Ishikawa (cell line): ENCODE measurements at regions not wholly inside any gene's neighbourhood (a gene's known extent, or its start where the extent isn't known, plus 50 kb on each side); places are given as distances from the start of the nearest gene placed in this dataset.

Experiments
- CEBPB ChIP-seq: IDR thresholded peaks from 2 replicates; pipeline ENCODE4 v1.6.1; 2012
- CREB1 ChIP-seq: IDR thresholded peaks from 2 replicates; pipeline ENCODE4 v1.6.1; 2012; ENCODE audit warnings: low read depth
- EGR1 ChIP-seq: IDR thresholded peaks from 2 replicates; pipeline ENCODE4 v1.6.1; 2012
- EP300 ChIP-seq: IDR thresholded peaks from 2 replicates; pipeline ENCODE4 v1.6.1; 2012; ENCODE audit warnings: borderline replicate concordance
- FOXM1 ChIP-seq: IDR thresholded peaks from 2 replicates; pipeline ENCODE4 v1.6.1; 2012; ENCODE audit warnings: low read depth, borderline replicate concordance
- NFIC ChIP-seq: IDR thresholded peaks from 2 replicates; pipeline ENCODE4 v1.6.1; 2012
- RAD21 ChIP-seq: IDR thresholded peaks from 2 replicates; pipeline ENCODE4 v1.6.1; 2012; ENCODE audit warnings: low read depth
- TAF1 ChIP-seq: IDR thresholded peaks from 2 replicates; pipeline ENCODE4 v1.6.1; 2012; ENCODE audit warnings: low read depth, mild to moderate bottlenecking
- TCF12 ChIP-seq: IDR thresholded peaks from 2 replicates; pipeline ENCODE4 v1.6.1; 2012; ENCODE audit warnings: low read depth
- TEAD4 ChIP-seq: IDR thresholded peaks from 2 replicates; pipeline ENCODE4 v1.6.1; 2012
- YY1 ChIP-seq: IDR thresholded peaks from 2 replicates; pipeline ENCODE4 v1.6.1; 2012; ENCODE audit warnings: low read depth
- ZBTB7A ChIP-seq: IDR thresholded peaks from 2 replicates; pipeline ENCODE4 v1.6.1; 2012; ENCODE audit warnings: low read depth
- TF ChIP-seq, protein P1 (sequence below): IDR thresholded peaks from 2 replicates; pipeline ENCODE4 v1.6.1; 2012
- TF ChIP-seq, protein P2 (sequence below): IDR thresholded peaks from 2 replicates; pipeline ENCODE4 v1.6.1; 2012; ENCODE audit warnings: low read depth, mild to moderate bottlenecking
- TF ChIP-seq, protein P3 (sequence below): IDR thresholded peaks from 2 replicates; pipeline ENCODE4 v1.6.1; 2012

DNA sequence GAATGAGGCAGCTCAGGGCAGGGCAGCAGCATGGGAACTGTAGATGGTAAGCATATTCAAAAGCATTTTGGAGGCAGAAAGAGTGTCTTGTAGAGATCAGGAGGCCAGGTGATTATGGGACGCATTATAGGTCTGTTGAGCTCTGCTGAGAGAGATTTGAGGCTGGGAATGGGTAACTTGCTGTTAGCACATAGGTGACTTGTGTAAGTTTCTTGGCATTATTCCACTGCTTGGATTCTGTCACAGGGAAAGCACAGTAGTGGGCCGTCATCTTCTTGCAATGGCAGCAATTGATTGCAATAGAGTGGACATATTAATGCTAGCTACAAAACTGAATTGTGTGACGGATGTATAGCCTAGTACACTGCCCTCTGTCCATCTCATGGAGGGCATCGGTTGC lies 434.3 kb upstream of the IGFBP3 start:
- TF ChIP-seq, protein P1, sequence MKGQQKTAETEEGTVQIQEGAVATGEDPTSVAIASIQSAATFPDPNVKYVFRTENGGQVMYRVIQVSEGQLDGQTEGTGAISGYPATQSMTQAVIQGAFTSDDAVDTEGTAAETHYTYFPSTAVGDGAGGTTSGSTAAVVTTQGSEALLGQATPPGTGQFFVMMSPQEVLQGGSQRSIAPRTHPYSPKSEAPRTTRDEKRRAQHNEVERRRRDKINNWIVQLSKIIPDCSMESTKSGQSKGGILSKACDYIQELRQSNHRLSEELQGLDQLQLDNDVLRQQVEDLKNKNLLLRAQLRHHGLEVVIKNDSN = no peak
- TF ChIP-seq FOXM1 (no peak), RAD21 (no peak), EP300 (no peak), YY1 (no peak), TAF1 (no peak), TEAD4 (no peak), NFIC (no peak), CREB1 (no peak), TCF12 (no peak), CEBPB (no peak)
- TF ChIP-seq, protein P2, sequence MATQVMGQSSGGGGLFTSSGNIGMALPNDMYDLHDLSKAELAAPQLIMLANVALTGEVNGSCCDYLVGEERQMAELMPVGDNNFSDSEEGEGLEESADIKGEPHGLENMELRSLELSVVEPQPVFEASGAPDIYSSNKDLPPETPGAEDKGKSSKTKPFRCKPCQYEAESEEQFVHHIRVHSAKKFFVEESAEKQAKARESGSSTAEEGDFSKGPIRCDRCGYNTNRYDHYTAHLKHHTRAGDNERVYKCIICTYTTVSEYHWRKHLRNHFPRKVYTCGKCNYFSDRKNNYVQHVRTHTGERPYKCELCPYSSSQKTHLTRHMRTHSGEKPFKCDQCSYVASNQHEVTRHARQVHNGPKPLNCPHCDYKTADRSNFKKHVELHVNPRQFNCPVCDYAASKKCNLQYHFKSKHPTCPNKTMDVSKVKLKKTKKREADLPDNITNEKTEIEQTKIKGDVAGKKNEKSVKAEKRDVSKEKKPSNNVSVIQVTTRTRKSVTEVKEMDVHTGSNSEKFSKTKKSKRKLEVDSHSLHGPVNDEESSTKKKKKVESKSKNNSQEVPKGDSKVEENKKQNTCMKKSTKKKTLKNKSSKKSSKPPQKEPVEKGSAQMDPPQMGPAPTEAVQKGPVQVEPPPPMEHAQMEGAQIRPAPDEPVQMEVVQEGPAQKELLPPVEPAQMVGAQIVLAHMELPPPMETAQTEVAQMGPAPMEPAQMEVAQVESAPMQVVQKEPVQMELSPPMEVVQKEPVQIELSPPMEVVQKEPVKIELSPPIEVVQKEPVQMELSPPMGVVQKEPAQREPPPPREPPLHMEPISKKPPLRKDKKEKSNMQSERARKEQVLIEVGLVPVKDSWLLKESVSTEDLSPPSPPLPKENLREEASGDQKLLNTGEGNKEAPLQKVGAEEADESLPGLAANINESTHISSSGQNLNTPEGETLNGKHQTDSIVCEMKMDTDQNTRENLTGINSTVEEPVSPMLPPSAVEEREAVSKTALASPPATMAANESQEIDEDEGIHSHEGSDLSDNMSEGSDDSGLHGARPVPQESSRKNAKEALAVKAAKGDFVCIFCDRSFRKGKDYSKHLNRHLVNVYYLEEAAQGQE = no peak
- TF ChIP-seq, protein P3, sequence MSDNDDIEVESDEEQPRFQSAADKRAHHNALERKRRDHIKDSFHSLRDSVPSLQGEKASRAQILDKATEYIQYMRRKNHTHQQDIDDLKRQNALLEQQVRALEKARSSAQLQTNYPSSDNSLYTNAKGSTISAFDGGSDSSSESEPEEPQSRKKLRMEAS = no peak

DNA sequence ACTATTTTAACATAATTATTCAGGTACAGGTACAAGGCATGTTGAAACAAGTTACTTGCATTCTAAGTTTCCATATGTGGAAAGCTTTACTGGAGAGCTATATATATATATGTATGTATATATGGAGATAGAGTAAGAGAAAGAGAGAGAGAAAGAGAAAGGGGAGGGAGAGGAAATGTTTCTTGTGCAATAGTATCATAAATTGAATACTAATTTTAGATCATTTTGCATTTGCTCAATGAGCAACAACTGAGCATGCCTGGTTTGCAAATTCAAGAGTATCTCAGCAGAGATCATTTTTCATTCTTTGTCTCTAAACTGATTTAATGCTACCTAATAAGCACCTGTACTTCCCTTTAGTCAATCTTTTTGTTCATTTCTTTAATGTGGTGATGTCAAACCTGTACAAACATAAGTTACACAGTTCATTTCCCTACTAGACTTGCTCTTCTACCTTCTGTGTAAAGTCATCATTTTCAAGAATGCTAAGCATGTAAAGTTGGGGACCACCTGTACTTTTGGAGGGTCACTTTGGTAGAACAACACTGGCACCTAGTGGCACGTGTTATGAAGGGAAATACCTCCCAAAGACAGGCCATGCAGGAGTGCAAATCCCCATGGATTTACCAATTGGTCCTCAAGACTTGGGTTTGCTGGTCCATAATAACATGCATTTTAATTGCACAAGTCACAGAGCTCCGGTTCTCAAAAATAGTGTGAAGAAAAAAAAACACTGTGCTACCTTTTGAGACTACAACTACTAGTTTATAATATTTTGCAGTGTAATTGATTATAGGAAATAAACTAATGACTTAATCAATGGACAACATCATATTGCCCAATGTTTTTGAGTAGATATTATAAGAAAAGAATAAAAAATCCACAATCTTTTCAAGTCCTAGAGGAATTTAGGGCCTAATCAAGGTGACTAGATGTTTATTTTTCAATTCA lies 431.2 kb upstream of the IGFBP3 start:
- TF ChIP-seq, protein P3 = peak; percentile 38; the same call in 1 of the 2 replicates
- TF ChIP-seq TCF12 (no peak), TEAD4 (peak; percentile 84), RAD21 (peak; percentile 98)

DNA sequence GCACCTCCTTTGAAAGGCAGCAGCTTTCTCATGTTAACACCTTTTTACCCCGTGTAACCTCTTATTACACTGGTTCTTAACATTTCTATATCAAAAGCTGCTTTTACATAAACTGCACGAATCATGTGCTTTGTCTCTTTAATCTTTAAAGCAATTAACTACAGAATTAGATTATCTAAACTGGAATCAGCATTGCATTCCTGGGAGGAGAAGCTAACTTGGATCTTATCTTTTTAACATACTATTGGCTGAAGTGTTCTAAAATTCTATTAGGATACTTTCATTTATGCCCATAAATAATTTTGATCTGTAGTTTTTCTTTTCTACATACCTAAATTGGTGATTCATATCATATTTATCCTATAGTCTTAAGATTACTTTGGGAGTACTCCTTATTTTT lies 428.4 kb upstream of the IGFBP3 start:
- TF ChIP-seq YY1 (no peak), CEBPB (no peak), RAD21 (no peak), TCF12 (no peak), TAF1 (no peak), NFIC (no peak), ZBTB7A (no peak), EP300 (no peak), CREB1 (no peak), TEAD4 (no peak), FOXM1 (no peak), EGR1 (no peak)
- TF ChIP-seq, protein P2 = no peak
- TF ChIP-seq, protein P3 = no peak
- TF ChIP-seq, protein P1 = no peak

DNA sequence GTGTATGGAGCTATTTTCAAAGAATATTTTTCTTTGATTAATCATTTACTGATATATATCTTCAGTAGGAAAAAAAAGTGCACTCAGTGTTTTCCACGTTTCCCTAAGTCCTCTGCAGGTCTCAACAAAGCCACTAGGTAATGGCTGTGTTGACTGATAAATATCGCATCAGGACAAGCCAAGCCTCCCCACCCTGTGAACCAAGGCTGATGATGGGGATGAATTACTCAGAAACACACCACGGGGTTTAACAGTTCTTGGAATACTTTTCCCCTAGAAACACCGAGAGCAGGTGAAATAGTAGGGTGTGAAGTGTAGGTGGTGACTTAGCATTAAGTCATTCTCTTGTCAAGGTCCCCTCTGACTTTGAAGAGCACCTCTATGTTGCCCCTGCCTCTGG lies 423.5 kb upstream of the IGFBP3 start:
- TF ChIP-seq NFIC (no peak), RAD21 (no peak), CEBPB (no peak)

DNA sequence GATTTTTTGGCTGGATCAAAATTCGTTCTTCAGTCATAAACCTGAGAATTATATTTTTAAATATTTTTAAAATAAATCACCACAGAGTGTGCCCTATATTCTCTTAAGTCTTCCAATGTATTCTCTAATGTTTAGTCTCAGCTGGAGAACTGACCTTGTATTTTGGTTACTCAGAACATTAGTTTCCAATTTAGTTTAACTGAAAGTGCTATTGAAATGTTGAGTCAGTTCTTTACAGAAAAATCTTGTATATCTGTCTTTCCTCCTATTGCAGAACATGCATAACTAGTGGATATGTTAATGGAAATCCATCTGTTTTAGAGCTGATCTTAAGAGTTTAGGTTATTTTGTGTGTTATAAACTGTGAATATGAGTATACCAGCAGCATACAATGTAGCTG lies 422.7 kb upstream of the IGFBP3 start:
- TF ChIP-seq CEBPB (no peak), RAD21 (no peak), NFIC (no peak), CREB1 (no peak)

DNA sequence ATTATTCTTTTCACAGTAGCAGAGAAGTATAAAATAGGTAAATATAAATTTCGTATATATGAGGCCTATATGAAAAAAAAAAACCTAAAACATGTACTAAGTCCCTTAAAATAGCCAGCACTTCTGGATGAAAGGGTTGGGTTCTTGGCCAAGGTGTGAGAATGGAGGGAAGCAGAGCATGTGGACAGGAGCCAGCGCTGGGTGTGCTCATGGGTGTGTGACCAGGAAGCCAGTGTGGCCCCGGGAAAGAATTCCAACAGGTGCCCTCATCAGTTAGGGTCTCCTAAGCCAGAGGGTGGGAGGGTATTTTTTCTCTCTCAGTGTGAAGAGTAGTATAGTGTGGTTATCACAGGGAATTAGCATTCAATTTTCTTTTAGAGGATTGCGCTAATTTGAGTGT lies 401.9 kb upstream of the IGFBP3 start:
- TF ChIP-seq YY1 (no peak), EP300 (peak; percentile 64), NFIC (peak; percentile 77), CREB1 (no peak), EGR1 (no peak), TCF12 (0 out of 2 replicates have a peak, but pooled peaks have one; percentile 35), CEBPB (no peak), TEAD4 (peak; percentile 44; the same call in 1 of the 2 replicates), ZBTB7A (no peak), FOXM1 (no peak), RAD21 (no peak), TAF1 (no peak)
- TF ChIP-seq, protein P3 = peak; percentile 89
- TF ChIP-seq, protein P2 = no peak
- TF ChIP-seq, protein P1 = no peak
